ENCODE measurements at regions not wholly inside any gene's neighbourhood (a gene's known extent, or its start where the extent isn't known, plus 50 kb on each side); places are given as distances from the start of the nearest gene placed in this dataset.

GRCh38 chr20:21956591-21956990 lies 251.1 kb downstream of the PAX1 start:
- DNase-seq (ENCODE audit: low read depth, low spot score) (no peak), FAIRE-seq (no peak)
- H3K79me2 ChIP-seq (ENCODE audit: control insufficient read depth, insufficient read depth, low read length) = no peaks in the 10 kb centered on the region
- H3K27me3 ChIP-seq (ENCODE audit: control insufficient read depth, extremely low read depth, insufficient read depth, low read length) = no peaks in the 10 kb centered on the region
- no peaks in the 10 kb centered on the region for H3K4me1 ChIP-seq (ENCODE audit: control insufficient read depth, extremely low read depth, insufficient read depth, low read length)
- no peak overlapping the region for H3K4me2 ChIP-seq (ENCODE audit: control insufficient read depth, extremely low read depth, insufficient read depth, low read depth, low read length)
- H3K9ac ChIP-seq (ENCODE audit: control insufficient read depth, extremely low read depth, insufficient read depth, low read length) = no peak overlapping the region
- no peaks in the 10 kb centered on the region for H3K36me3 ChIP-seq (ENCODE audit: control insufficient read depth in 2 of 2, extremely low read depth in 1 of 2, insufficient read depth in 2 of 2, low read length in 2 of 2)
- H3K4me3 ChIP-seq (ENCODE audit: control insufficient read depth in 2 of 3, extremely low read depth in 1 of 3, insufficient read depth in 2 of 3, low read depth in 1 of 3, low read length in 3 of 3) = no peak overlapping the region
- TF ChIP-seq CTCF (optimal IDR thresholded peaks at IDR 0.05 in 1 of 3, IDR thresholded peaks at IDR 0.05 in 1 of 3, conservative IDR thresholded peaks at IDR 0.05 in 1 of 3; ENCODE audit: extremely low read depth in 1 of 3, insufficient read depth in 2 of 3, low read length in 3 of 3) = no peak
- dilution Hi-C loops (cut with MboI; ENCODE audit: extremely low pct_ligation_motif_present, low sequenced_read_pairs) = no loop called here
- no peaks in the 10 kb centered on the region for H4K20me1 ChIP-seq (ENCODE audit: control insufficient read depth, extremely low read depth, insufficient read depth, low read length)
- H3K9me3 ChIP-seq (ENCODE audit: control insufficient read depth, low read depth, low read length) = no peaks in the 10 kb centered on the region
- H2AFZ ChIP-seq (ENCODE audit: control insufficient read depth, low read length) = no peak overlapping the region
- no peaks in the 10 kb centered on the region for H3K9me1 ChIP-seq (ENCODE audit: control insufficient read depth, extremely low read depth, insufficient read depth, low read length)
- H3K27ac ChIP-seq (ENCODE audit: control insufficient read depth, insufficient read depth, low read length) = no peak overlapping the region

GRCh38 chr20:21947406-21947805 lies 241.9 kb downstream of the PAX1 start:
- no peaks in the 10 kb centered on the region for H3K36me3 ChIP-seq (ENCODE audit: control insufficient read depth in 2 of 2, extremely low read depth in 1 of 2, insufficient read depth in 2 of 2, low read length in 2 of 2)
- H2AFZ ChIP-seq (ENCODE audit: control insufficient read depth, low read length) = no peak overlapping the region
- no peaks in the 10 kb centered on the region for H3K4me1 ChIP-seq (ENCODE audit: control insufficient read depth, extremely low read depth, insufficient read depth, low read length)
- H3K27ac ChIP-seq (ENCODE audit: control insufficient read depth, insufficient read depth, low read length) = no peak overlapping the region
- no peak overlapping the region for H3K4me2 ChIP-seq (ENCODE audit: control insufficient read depth, extremely low read depth, insufficient read depth, low read depth, low read length)
- no peaks in the 10 kb centered on the region for H4K20me1 ChIP-seq (ENCODE audit: control insufficient read depth, extremely low read depth, insufficient read depth, low read length)
- TF ChIP-seq EZH2 (IDR thresholded peaks at IDR 0.05; ENCODE audit: low read length) (no peak), CTCF (optimal IDR thresholded peaks at IDR 0.05 in 1 of 3, IDR thresholded peaks at IDR 0.05 in 1 of 3, conservative IDR thresholded peaks at IDR 0.05 in 1 of 3; ENCODE audit: extremely low read depth in 1 of 3, insufficient read depth in 2 of 3, low read length in 3 of 3) (no peak)
- no peaks in the 10 kb centered on the region for H3K9me1 ChIP-seq (ENCODE audit: control insufficient read depth, extremely low read depth, insufficient read depth, low read length)
- no peak overlapping the region for H3K4me3 ChIP-seq (ENCODE audit: control insufficient read depth in 2 of 3, extremely low read depth in 1 of 3, insufficient read depth in 2 of 3, low read depth in 1 of 3, low read length in 3 of 3)
- no peaks in the 10 kb centered on the region for H3K27me3 ChIP-seq (ENCODE audit: control insufficient read depth, extremely low read depth, insufficient read depth, low read length)
- DNase-seq (ENCODE audit: low read depth, low spot score) (no peak), FAIRE-seq (no peak)
- no peaks in the 10 kb centered on the region for H3K79me2 ChIP-seq (ENCODE audit: control insufficient read depth, insufficient read depth, low read length)
- dilution Hi-C loops (cut with MboI; ENCODE audit: extremely low pct_ligation_motif_present, low sequenced_read_pairs) = no loop called here
- no peaks in the 10 kb centered on the region for H3K9me3 ChIP-seq (ENCODE audit: control insufficient read depth, low read depth, low read length)
- no peak overlapping the region for H3K9ac ChIP-seq (ENCODE audit: control insufficient read depth, extremely low read depth, insufficient read depth, low read length)
